HL-60 (cell line): ENCODE measurements at regions not wholly inside any gene's neighbourhood (a gene's known extent, or its start where the extent isn't known, plus 50 kb on each side); places are given as distances from the start of the nearest gene placed in this dataset.

Experiments used
- DNase-seq, 2 experiments: peaks; one replicate each; pipeline ENCODE4 v3.0.0-alpha.2; 2010 to 2020; ENCODE audit warnings: low read depth in 1 of 2, low spot score in 1 of 2
- H3K27ac ChIP-seq: fragments of 250-450 bp; sonication (Bioruptor Pico); replicated peaks from 2 replicates; pipeline ENCODE4 v1.5.1; 2020; ENCODE audit warnings: mild to moderate bottlenecking, moderate library complexity
- H3K27me3 ChIP-seq: fragments of 250-450 bp; sonication (Bioruptor Pico); 2 replicates; pipeline ENCODE4 v1.5.1; 2021; ENCODE audit warnings: mild to moderate bottlenecking, moderate library complexity; ENCODE audit not compliant: insufficient read depth, poor library complexity, severe bottlenecking
- H3K4me3 ChIP-seq: replicated peaks from 2 replicates; pipeline ENCODE4 v1.5.1; 2011; ENCODE audit warnings: mild to moderate bottlenecking, control low read depth, low read length; ENCODE audit not compliant: insufficient read depth
- CTCF ChIP-seq: IDR thresholded peaks from one replicate; pipeline ENCODE4 v1.5.1; 2011; ENCODE audit warnings: low read length, control low read depth, inconsistent platforms; ENCODE audit not compliant: insufficient read depth
- GABPA ChIP-seq: IDR thresholded peaks from 2 replicates; pipeline ENCODE4 v1.6.1; 2012; ENCODE audit warnings: low read depth
- POLR2AphosphoS5 ChIP-seq: IDR thresholded peaks from 2 replicates; pipeline ENCODE4 v1.6.1; 2012; ENCODE audit warnings: low read depth
- REST ChIP-seq: IDR thresholded peaks from 2 replicates; pipeline ENCODE4 v1.6.1; 2012; ENCODE audit warnings: low read depth; ENCODE audit not compliant: insufficient replicate concordance
- SPI1 ChIP-seq: IDR thresholded peaks from 2 replicates; pipeline ENCODE4 v1.6.1; 2012; ENCODE audit warnings: low read depth, mild to moderate bottlenecking, borderline replicate concordance

GRCh38 chr10:112080231-112080630 lies 103.3 kb downstream of the GPAM start:
- TF ChIP-seq REST (no peak), GABPA (no peak), SPI1 (no peak), CTCF (no peak), POLR2AphosphoS5 (no peak)
- no peak overlapping the region for H3K27ac ChIP-seq
- H3K4me3 ChIP-seq = no peak overlapping the region
- H3K27me3 ChIP-seq = no peaks in the 10 kb centered on the region
- DNase-seq = no peak

GRCh38 chr10:112082120-112082519 lies 101.4 kb downstream of the GPAM start:
- Histone ChIP-seq H3K27ac (no peak overlapping the region), H3K27me3 (peaks cover 3% of the 10 kb centered on the region), H3K4me3 (no peak overlapping the region)
- TF ChIP-seq REST = no peak
- no peak for TF ChIP-seq GABPA
- TF ChIP-seq SPI1 = no peak
- TF ChIP-seq CTCF = no peak
- no peak for TF ChIP-seq POLR2AphosphoS5
- no peak for DNase-seq

- DNase-seq = no peak
- H3K27ac ChIP-seq = no peak overlapping the region
- TF ChIP-seq POLR2AphosphoS5 = no peak
- TF ChIP-seq CTCF = no peak
- no peak for TF ChIP-seq REST
- peaks cover 3% of the 10 kb centered on the region for H3K27me3 ChIP-seq
- H3K4me3 ChIP-seq = no peak overlapping the region
Measured at GRCh38 chr10:112083472-112083871, 100.1 kb downstream of the GPAM start.
